Liver (tissue), 8 donors: ENCODE measurements at regions not wholly inside any gene's neighbourhood (a gene's known extent, or its start where the extent isn't known, plus 50 kb on each side); places are given as distances from the start of the nearest gene placed in this dataset.

ENCODE experiments used
- DNase-seq: peaks from one replicate; pipeline ENCODE4 v3.0.0-alpha.2; 2017; ENCODE audit warnings: low spot score
- H3K27ac ChIP-seq, 2 donors: one replicate each; pipeline ENCODE4 v1.7.0; 2013; ENCODE audit warnings: inconsistent platforms in 2 of 2, low read length in 2 of 2, control low read depth in 1 of 2, low read depth in 1 of 2, mild to moderate bottlenecking in 1 of 2
- H3K27me3 ChIP-seq, 4 donors: one replicate each; pipeline versions ENCODE4 v1.6.1 to v1.7.0; 2013; ENCODE audit warnings: low read length in 3 of 4, inconsistent platforms in 1 of 4, mild to moderate bottlenecking in 1 of 4, moderate library complexity in 1 of 4; ENCODE audit not compliant: control insufficient read depth in 4 of 4, insufficient read depth in 4 of 4
- H3K36me3 ChIP-seq, 4 donors: one replicate each; pipeline versions ENCODE4 v1.6.1 to v1.7.0; 2013; ENCODE audit warnings: low read length in 3 of 4, mild to moderate bottlenecking in 3 of 4, low read depth in 1 of 4, moderate library complexity in 1 of 4; ENCODE audit not compliant: control insufficient read depth in 4 of 4, insufficient read depth in 3 of 4
- H3K4me1 ChIP-seq, 4 donors: one replicate each; pipeline versions ENCODE4 v1.6.1 to v1.7.0; 2013; ENCODE audit warnings: low read length in 3 of 4, mild to moderate bottlenecking in 3 of 4, moderate library complexity in 1 of 4; ENCODE audit not compliant: control insufficient read depth in 4 of 4, insufficient read depth in 4 of 4
- H3K4me3 ChIP-seq, 3 donors: one replicate each; pipeline versions ENCODE4 v1.6.1 to v1.7.0; 2013; ENCODE audit warnings: low read length in 3 of 3, control low read depth in 1 of 3, low read depth in 1 of 3, mild to moderate bottlenecking in 1 of 3
- H3K9ac ChIP-seq, 2 donors: one replicate each; pipeline ENCODE4 v1.7.0; 2013; ENCODE audit warnings: low read length in 2 of 2, mild to moderate bottlenecking in 2 of 2, moderate library complexity in 2 of 2, control low read depth in 1 of 2, low read depth in 1 of 2
- H3K9me3 ChIP-seq, 4 donors: one replicate each; pipeline versions ENCODE4 v1.6.1 to v1.7.0; 2013; ENCODE audit warnings: low read length in 3 of 4; ENCODE audit not compliant: control insufficient read depth in 4 of 4
- EGR1 ChIP-seq, 2 donors: IDR thresholded peaks; 2 replicates each; pipeline ENCODE4 v1.6.1; 2016 to 2018; ENCODE audit warnings: antibody characterized with exemption in 2 of 2, low read depth in 2 of 2
- FOXA1 ChIP-seq: IDR thresholded peaks from 2 replicates; pipeline ENCODE4 v1.6.1; 2016; ENCODE audit warnings: antibody characterized with exemption
- FOXA2 ChIP-seq: IDR thresholded peaks from 2 replicates; pipeline ENCODE4 v1.6.1; 2016; ENCODE audit warnings: antibody characterized with exemption
- GABPA ChIP-seq, 2 donors: IDR thresholded peaks in 1 of 2; conservative IDR thresholded peaks in 1 of 2; 2 replicates each; pipeline ENCODE4 v1.6.1; 2016; ENCODE audit warnings: antibody characterized with exemption in 2 of 2, mild to moderate bottlenecking in 1 of 2, moderate library complexity in 1 of 2
- HNF4A ChIP-seq, 2 donors: conservative IDR thresholded peaks; 2 replicates each; pipeline ENCODE4 v1.6.1; 2016; ENCODE audit warnings: antibody characterized with exemption in 2 of 2, mild to moderate bottlenecking in 2 of 2
- HNF4G ChIP-seq: IDR thresholded peaks from 2 replicates; pipeline ENCODE4 v1.6.1; 2016; ENCODE audit warnings: antibody characterized with exemption
- JUND ChIP-seq, 2 donors: IDR thresholded peaks; 2 replicates each; pipeline ENCODE4 v1.6.1; 2016; ENCODE audit warnings: antibody characterized with exemption in 2 of 2
- NR2F2 ChIP-seq: IDR thresholded peaks from 2 replicates; pipeline ENCODE4 v1.6.1; 2016; ENCODE audit warnings: antibody characterized with exemption
- RAD21 ChIP-seq, 2 donors: IDR thresholded peaks; 2 replicates each; pipeline ENCODE4 v1.6.1; 2016; ENCODE audit warnings: antibody characterized with exemption in 2 of 2, mild to moderate bottlenecking in 2 of 2
- RXRA ChIP-seq, 2 donors: IDR thresholded peaks; 2 replicates each; pipeline ENCODE4 v1.6.1; 2017 to 2018; ENCODE audit warnings: antibody characterized with exemption in 2 of 2, mild to moderate bottlenecking in 1 of 2
- SP1 ChIP-seq: IDR thresholded peaks from 2 replicates; pipeline ENCODE4 v1.6.1; 2018; ENCODE audit warnings: antibody characterized with exemption, mild to moderate bottlenecking
- YY1 ChIP-seq: IDR thresholded peaks from 2 replicates; pipeline ENCODE4 v1.6.1; 2016; ENCODE audit warnings: antibody characterized with exemption, mild to moderate bottlenecking
- WGBS: extraction: QIAGEN DNeasy Blood & Tissue Kit; methylation state at CpG from one replicate; pipeline ENCODE4 v1.1.7; 2013; 5-methylcytosine and 5-hydroxymethylcytosine counted together
- TF ChIP-seq, protein P1 (sequence below): IDR thresholded peaks from 2 replicates; pipeline ENCODE4 v1.6.1; 2016; ENCODE audit warnings: antibody characterized with exemption
- TF ChIP-seq, protein P2 (sequence below): IDR thresholded peaks from 2 replicates; pipeline ENCODE4 v1.6.1; 2016; ENCODE audit warnings: antibody characterized with exemption
- TF ChIP-seq, protein P3 (sequence below): IDR thresholded peaks from 2 replicates; pipeline ENCODE4 v1.6.1; 2016; ENCODE audit warnings: antibody characterized with exemption, mild to moderate bottlenecking
- TF ChIP-seq, protein P4 (sequence below): fragments of 150-350 bp; IDR thresholded peaks from 2 replicates; pipeline ENCODE4 v1.5.1; 2017; ENCODE audit warnings: improper control_type of control experiment, low read depth, low read length; ENCODE audit not compliant: missing input control
- TF ChIP-seq, protein P5 (sequence below): IDR thresholded peaks from 2 replicates; pipeline ENCODE4 v1.6.1; 2016; ENCODE audit warnings: antibody characterized with exemption
- donor health status: healthy.
- donor health status: healthy.
- donor health status: healthy.
- donor health status: healthy.
- donor health status: healthy.

DNA sequence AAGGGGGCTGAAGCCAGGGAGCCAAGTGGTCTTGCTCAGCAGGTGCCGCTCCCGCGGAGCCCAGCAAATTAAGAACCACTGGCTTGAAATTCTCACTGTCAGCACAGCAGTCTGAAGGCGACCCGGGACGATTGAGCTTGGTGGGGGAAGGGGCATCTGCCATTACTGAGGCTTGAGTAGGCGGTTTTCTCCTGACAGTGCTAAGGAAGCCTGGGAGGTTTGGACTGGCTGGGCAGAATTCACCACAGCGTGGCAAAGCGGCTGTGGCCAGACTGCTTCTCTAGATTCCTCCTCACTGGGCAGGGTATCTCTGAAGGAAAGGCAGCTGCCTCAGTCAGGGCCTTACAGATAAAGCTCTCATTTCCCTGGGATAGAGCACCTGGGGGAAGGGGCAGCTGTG lies 57.0 kb upstream of the GPR149 start:
- no peaks in the 10 kb centered on the region for H3K4me1 ChIP-seq
- no peak overlapping the region for H3K4me3 ChIP-seq
- 55% methylated on average over 9 of the region's 9 CpGs for WGBS
- TF ChIP-seq FOXA2 (no peak), RAD21 (IDR thresholded peaks at IDR 0.05) (no peak), SP1 (no peak), YY1 (no peak), FOXA1 (no peak), HNF4A (conservative IDR thresholded peaks at IDR 0.05) (no peak), JUND (IDR thresholded peaks at IDR 0.05) (no peak), GABPA (IDR thresholded peaks at IDR 0.05 in 1 of 2, conservative IDR thresholded peaks at IDR 0.05 in 1 of 2) (no peak), EGR1 (IDR thresholded peaks at IDR 0.05; ENCODE audit: low read depth in 2 of 2) (no peak), HNF4G (no peak)
- TF ChIP-seq, protein P1, sequence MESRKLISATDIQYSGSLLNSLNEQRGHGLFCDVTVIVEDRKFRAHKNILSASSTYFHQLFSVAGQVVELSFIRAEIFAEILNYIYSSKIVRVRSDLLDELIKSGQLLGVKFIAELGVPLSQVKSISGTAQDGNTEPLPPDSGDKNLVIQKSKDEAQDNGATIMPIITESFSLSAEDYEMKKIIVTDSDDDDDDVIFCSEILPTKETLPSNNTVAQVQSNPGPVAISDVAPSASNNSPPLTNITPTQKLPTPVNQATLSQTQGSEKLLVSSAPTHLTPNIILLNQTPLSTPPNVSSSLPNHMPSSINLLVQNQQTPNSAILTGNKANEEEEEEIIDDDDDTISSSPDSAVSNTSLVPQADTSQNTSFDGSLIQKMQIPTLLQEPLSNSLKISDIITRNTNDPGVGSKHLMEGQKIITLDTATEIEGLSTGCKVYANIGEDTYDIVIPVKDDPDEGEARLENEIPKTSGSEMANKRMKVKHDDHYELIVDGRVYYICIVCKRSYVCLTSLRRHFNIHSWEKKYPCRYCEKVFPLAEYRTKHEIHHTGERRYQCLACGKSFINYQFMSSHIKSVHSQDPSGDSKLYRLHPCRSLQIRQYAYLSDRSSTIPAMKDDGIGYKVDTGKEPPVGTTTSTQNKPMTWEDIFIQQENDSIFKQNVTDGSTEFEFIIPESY: no peak
- TF ChIP-seq, protein P2, sequence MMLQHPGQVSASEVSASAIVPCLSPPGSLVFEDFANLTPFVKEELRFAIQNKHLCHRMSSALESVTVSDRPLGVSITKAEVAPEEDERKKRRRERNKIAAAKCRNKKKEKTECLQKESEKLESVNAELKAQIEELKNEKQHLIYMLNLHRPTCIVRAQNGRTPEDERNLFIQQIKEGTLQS: no peak
- TF ChIP-seq, protein P3, sequence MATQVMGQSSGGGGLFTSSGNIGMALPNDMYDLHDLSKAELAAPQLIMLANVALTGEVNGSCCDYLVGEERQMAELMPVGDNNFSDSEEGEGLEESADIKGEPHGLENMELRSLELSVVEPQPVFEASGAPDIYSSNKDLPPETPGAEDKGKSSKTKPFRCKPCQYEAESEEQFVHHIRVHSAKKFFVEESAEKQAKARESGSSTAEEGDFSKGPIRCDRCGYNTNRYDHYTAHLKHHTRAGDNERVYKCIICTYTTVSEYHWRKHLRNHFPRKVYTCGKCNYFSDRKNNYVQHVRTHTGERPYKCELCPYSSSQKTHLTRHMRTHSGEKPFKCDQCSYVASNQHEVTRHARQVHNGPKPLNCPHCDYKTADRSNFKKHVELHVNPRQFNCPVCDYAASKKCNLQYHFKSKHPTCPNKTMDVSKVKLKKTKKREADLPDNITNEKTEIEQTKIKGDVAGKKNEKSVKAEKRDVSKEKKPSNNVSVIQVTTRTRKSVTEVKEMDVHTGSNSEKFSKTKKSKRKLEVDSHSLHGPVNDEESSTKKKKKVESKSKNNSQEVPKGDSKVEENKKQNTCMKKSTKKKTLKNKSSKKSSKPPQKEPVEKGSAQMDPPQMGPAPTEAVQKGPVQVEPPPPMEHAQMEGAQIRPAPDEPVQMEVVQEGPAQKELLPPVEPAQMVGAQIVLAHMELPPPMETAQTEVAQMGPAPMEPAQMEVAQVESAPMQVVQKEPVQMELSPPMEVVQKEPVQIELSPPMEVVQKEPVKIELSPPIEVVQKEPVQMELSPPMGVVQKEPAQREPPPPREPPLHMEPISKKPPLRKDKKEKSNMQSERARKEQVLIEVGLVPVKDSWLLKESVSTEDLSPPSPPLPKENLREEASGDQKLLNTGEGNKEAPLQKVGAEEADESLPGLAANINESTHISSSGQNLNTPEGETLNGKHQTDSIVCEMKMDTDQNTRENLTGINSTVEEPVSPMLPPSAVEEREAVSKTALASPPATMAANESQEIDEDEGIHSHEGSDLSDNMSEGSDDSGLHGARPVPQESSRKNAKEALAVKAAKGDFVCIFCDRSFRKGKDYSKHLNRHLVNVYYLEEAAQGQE: no peak
- TF ChIP-seq, protein P4, sequence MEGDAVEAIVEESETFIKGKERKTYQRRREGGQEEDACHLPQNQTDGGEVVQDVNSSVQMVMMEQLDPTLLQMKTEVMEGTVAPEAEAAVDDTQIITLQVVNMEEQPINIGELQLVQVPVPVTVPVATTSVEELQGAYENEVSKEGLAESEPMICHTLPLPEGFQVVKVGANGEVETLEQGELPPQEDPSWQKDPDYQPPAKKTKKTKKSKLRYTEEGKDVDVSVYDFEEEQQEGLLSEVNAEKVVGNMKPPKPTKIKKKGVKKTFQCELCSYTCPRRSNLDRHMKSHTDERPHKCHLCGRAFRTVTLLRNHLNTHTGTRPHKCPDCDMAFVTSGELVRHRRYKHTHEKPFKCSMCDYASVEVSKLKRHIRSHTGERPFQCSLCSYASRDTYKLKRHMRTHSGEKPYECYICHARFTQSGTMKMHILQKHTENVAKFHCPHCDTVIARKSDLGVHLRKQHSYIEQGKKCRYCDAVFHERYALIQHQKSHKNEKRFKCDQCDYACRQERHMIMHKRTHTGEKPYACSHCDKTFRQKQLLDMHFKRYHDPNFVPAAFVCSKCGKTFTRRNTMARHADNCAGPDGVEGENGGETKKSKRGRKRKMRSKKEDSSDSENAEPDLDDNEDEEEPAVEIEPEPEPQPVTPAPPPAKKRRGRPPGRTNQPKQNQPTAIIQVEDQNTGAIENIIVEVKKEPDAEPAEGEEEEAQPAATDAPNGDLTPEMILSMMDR: no peak
- no peaks in the 10 kb centered on the region for H3K36me3 ChIP-seq
- H3K27ac ChIP-seq: no peak overlapping the region
- H3K27me3 ChIP-seq: peaks cover 0 to 8% (median 0%) of the 10 kb centered on the region in 4 donors
- no peak overlapping the region for H3K9ac ChIP-seq
- no peaks in the 10 kb centered on the region for H3K9me3 ChIP-seq
- DNase-seq: no peak

DNA sequence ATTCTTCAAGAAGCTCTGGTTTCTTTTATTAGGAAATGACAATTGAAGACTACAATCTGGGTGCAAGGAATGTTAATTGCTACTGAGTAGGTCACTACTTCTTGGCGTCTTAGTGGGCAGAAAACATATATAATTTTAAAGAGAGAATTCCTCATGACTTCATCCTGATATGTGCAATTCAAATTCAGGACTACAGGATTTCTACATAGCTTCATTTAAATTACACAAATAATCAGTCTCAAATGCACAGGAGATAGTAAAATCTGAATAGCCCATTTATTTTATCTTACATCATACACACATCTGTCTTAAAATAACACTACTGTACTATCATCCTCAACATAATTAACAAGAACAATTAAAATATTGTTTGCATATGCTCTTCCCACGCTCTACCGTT lies 52.5 kb upstream of the GPR149 start:
- peaks cover 0 to 8% (median 0%) of the 10 kb centered on the region in 4 donors for H3K27me3 ChIP-seq
- TF ChIP-seq, protein P1: no peak
- TF ChIP-seq RXRA (IDR thresholded peaks at IDR 0.05) (no peak), HNF4G (no peak), FOXA2 (no peak), NR2F2 (no peak)
- TF ChIP-seq, protein P5, sequence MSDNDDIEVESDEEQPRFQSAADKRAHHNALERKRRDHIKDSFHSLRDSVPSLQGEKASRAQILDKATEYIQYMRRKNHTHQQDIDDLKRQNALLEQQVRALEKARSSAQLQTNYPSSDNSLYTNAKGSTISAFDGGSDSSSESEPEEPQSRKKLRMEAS: no peak
- DNase-seq: no peak
- no peaks in the 10 kb centered on the region for H3K36me3 ChIP-seq
- H3K4me1 ChIP-seq: no peaks in the 10 kb centered on the region
- WGBS: 73% methylated on average over 3 of the region's 3 CpGs
- H3K27ac ChIP-seq: no peak overlapping the region
- no peaks in the 10 kb centered on the region for H3K9me3 ChIP-seq
- no peak overlapping the region for H3K4me3 ChIP-seq
- no peak overlapping the region for H3K9ac ChIP-seq
